Spleen (tissue), 11 donors: ENCODE measurements at regions not wholly inside any gene's neighbourhood (a gene's known extent, or its start where the extent isn't known, plus 50 kb on each side); places are given as distances from the start of the nearest gene placed in this dataset.

Experiments used
- DNase-seq: peaks from one replicate; pipeline ENCODE4 v3.0.0-alpha.2; 2020
- H3K27ac ChIP-seq, 8 donors: fragments of 200-600 bp; sonication (generic) in 7 of 8; 1 replicate in 4 of 8; 2 replicates in 4 of 8; pipeline versions ENCODE4 v1.5.0 to v1.8.0; 2016 to 2021; ENCODE audit warnings: inconsistent platforms in 4 of 8, mild to moderate bottlenecking in 4 of 8, moderate library complexity in 1 of 8
- H3K27me3 ChIP-seq, 7 donors: fragments of 200-600 bp; sonication (generic) in 6 of 7; replicated peaks in 1 of 7; 1 replicate in 4 of 7; 2 replicates in 3 of 7; pipeline versions ENCODE4 v1.5.0 to v1.8.0; 2016 to 2021; ENCODE audit warnings: inconsistent platforms in 3 of 7, mild to moderate bottlenecking in 1 of 7
- H3K36me3 ChIP-seq, 6 donors: fragments of 200-600 bp; sonication (generic) in 5 of 6; 1 replicate in 4 of 6; 2 replicates in 2 of 6; pipeline versions ENCODE4 v1.5.0 to v1.8.0; 2016 to 2021; ENCODE audit warnings: inconsistent platforms in 2 of 6
- H3K4me1 ChIP-seq, 6 donors: fragments of 200-600 bp; sonication (generic) in 5 of 6; 1 replicate in 3 of 6; 2 replicates in 3 of 6; pipeline versions ENCODE4 v1.5.0 to v1.8.0; 2016 to 2021; ENCODE audit warnings: inconsistent platforms in 3 of 6
- H3K4me3 ChIP-seq, 8 donors: fragments of 200-600 bp; sonication (generic) in 7 of 8; 1 replicate in 4 of 8; 2 replicates in 4 of 8; pipeline versions ENCODE4 v1.5.0 to v1.8.0; 2016 to 2021; ENCODE audit warnings: inconsistent platforms in 4 of 8, mild to moderate bottlenecking in 4 of 8, moderate library complexity in 2 of 8
- H3K9me3 ChIP-seq, 8 donors: fragments of 200-600 bp; sonication (generic) in 7 of 8; 1 replicate in 4 of 8; 2 replicates in 4 of 8; pipeline versions ENCODE4 v1.5.0 to v1.8.0; 2016 to 2021; ENCODE audit warnings: inconsistent platforms in 4 of 8
- POLR2A ChIP-seq, 3 donors: fragments of 450-650 bp; IDR thresholded peaks; one replicate each; pipeline ENCODE4 v1.5.1; 2017; ENCODE audit warnings: antibody characterized with exemption in 3 of 3, mild to moderate bottlenecking in 1 of 3
- POLR2AphosphoS5 ChIP-seq, 3 donors: sonication (generic); formaldehyde crosslinking; IDR thresholded peaks; one replicate each; pipeline ENCODE4 v1.5.1; 2017; ENCODE audit warnings: antibody characterized with exemption in 3 of 3
- WGBS, 5 donors: extraction: QIAGEN DNeasy Blood & Tissue Kit in 3 of 5; methylation state at CpG; one replicate each; pipeline versions ENCODE4 v1.1.5 to v1.1.7; 2013 to 2018; 5-methylcytosine and 5-hydroxymethylcytosine counted together
- intact Hi-C: fragments of 100-400 bp; cut with DNase I; formaldehyde crosslinking; loops from one replicate; pipeline ENCODE4 v1.15.0; 2023; ENCODE audit warnings: low total_unique reads
- TF ChIP-seq, protein P1 (sequence below), 11 experiments: fragments of 200-600 bp in 7 of 11; fragments of 450-650 bp in 4 of 11; sonication (generic) in 4 of 11; IDR thresholded peaks in 8 of 11; conservative IDR thresholded peaks in 3 of 11; 1 replicate in 7 of 11; 2 replicates in 4 of 11; pipeline versions ENCODE4 v1.4.0 to v1.8.0; 2016 to 2021; ENCODE audit warnings: antibody characterized with exemption in 11 of 11, inconsistent platforms in 4 of 11, mild to moderate bottlenecking in 1 of 11
- donor health status: healthy with polysubstance abuse.
- donor health status: DM: no; HTN: no; CAD: no; lungs with moderate emphysema.
- donor health status: DM: no; HTN: no; CAD: no.
- donor health status: Bipolar disorder and iron deficiency.
- donor health status: healthy.
- donor health status: DM: no; HTN: no; CAD: no.
- donor health status: DM: yes; HTN: yes; CAD: no.

DNA sequence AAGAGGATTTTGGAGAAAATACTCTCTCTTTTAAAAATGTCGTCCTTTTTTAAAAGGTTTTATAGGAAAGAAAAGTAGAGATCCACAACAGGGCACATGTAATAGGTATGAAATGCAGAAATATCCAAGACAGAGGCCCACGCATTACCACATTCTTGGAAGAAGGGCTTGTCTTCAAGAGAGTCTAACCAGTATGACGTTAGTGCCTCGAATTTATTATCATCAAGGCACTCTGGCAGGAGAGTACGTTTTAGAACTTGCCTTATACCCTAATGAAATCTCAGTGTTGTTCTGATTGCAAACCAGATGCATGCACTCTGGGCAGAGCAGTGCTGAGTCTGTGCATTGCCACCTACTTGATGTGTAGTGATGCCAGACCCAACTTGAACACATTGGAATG lies 342.6 kb upstream of the NFE2L3 start:
- H3K4me3 ChIP-seq = no peak overlapping the region
- TF ChIP-seq POLR2AphosphoS5 (IDR thresholded peaks at IDR 0.05) (no peak), POLR2A (IDR thresholded peaks at IDR 0.05) (no peak)
- TF ChIP-seq, protein P1, sequence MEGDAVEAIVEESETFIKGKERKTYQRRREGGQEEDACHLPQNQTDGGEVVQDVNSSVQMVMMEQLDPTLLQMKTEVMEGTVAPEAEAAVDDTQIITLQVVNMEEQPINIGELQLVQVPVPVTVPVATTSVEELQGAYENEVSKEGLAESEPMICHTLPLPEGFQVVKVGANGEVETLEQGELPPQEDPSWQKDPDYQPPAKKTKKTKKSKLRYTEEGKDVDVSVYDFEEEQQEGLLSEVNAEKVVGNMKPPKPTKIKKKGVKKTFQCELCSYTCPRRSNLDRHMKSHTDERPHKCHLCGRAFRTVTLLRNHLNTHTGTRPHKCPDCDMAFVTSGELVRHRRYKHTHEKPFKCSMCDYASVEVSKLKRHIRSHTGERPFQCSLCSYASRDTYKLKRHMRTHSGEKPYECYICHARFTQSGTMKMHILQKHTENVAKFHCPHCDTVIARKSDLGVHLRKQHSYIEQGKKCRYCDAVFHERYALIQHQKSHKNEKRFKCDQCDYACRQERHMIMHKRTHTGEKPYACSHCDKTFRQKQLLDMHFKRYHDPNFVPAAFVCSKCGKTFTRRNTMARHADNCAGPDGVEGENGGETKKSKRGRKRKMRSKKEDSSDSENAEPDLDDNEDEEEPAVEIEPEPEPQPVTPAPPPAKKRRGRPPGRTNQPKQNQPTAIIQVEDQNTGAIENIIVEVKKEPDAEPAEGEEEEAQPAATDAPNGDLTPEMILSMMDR (IDR thresholded peaks at IDR 0.05 in 8 of 11, conservative IDR thresholded peaks at IDR 0.05 in 3 of 11) = no peak
- 73 to 89% (median 81%) methylated on average over 5 of the region's 5 CpGs for WGBS, 5 donors
- H3K27ac ChIP-seq = no peak overlapping the region
- DNase-seq = no peak
- no peaks in the 10 kb centered on the region for H3K4me1 ChIP-seq
- H3K36me3 ChIP-seq = no peaks in the 10 kb centered on the region
- H3K9me3 ChIP-seq = no peaks in the 10 kb centered on the region
- H3K27me3 ChIP-seq = peaks cover 0 to 26% (median 0%) of the 10 kb centered on the region in 7 donors
- intact Hi-C loops = no loop called here

DNA sequence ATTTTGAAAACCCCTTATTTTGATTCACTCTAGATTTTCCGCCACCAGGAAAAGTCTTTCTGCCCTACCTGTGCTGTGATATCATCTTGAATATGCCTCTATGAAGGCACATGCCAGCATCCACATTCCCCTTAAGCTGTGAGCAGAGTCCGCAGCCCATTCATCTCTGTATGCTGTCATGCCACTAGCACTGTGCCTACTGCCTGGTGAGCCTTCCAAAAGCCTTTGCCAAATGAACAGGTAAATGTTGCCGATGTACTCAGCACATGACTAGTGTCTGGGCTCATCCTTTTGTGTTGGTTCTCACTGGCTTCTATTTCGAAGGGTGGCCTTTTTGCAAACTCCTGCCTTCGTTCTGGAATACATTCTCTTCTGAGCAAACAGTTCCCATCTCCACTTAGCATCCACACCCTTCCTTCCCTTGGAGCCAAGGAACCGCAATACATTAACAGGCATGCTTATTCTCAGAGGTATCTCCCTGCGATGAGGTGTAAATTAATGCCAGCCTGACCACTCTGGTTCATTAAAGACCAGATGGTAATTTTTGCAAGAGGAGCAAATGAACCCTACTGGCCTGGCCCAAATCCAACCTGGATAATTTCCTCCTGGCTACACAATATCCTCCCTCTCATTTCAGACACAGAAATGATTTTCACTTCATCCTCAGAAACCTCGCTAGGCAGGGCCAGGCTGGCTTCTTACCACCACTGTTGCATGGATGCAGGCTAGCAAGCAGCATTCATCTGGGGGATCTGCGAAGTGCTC lies 339.7 kb upstream of the NFE2L3 start:
- peaks cover 0 to 16% (median 0%) of the 10 kb centered on the region in 7 donors for H3K27me3 ChIP-seq
- WGBS, 5 donors = 86 to 92% (median 87%) methylated on average over 9 of the region's 9 CpGs
- no peaks in the 10 kb centered on the region for H3K36me3 ChIP-seq
- intact Hi-C loops = no loop called here
- peaks cover 0 to 10% (median 0%) of the 10 kb centered on the region in 8 donors for H3K9me3 ChIP-seq
- no peak overlapping the region for H3K27ac ChIP-seq
- H3K4me1 ChIP-seq = no peaks in the 10 kb centered on the region
- TF ChIP-seq, protein P1 (IDR thresholded peaks at IDR 0.05 in 8 of 11, conservative IDR thresholded peaks at IDR 0.05 in 3 of 11) = no peak
- TF ChIP-seq POLR2AphosphoS5 (IDR thresholded peaks at IDR 0.05) (no peak), POLR2A (IDR thresholded peaks at IDR 0.05) (no peak)
- H3K4me3 ChIP-seq = no peak overlapping the region
- no peak for DNase-seq

DNA sequence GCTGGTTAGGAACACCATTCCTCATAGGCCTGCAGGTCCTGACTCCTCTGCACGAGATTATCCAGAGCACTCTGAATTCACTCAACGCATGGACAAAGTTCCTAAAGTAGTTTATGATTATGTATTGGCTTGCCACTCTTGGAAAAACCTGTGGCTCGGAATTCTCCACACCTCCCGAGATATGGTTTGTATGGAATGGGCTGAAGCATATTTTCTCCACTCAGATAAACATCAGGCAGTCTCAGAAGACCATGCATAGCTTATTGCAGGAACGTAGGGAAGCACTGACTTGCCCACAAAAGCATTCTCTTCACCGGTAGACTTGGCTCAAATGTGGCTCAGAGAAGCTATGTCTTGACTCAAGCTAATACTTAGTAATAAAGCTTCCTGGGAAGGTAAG lies 338.6 kb upstream of the NFE2L3 start:
- intact Hi-C loops = no loop called here
- 84 to 95% (median 92%) methylated on average over 6 of the region's 6 CpGs for WGBS, 5 donors
- DNase-seq = no peak

DNA sequence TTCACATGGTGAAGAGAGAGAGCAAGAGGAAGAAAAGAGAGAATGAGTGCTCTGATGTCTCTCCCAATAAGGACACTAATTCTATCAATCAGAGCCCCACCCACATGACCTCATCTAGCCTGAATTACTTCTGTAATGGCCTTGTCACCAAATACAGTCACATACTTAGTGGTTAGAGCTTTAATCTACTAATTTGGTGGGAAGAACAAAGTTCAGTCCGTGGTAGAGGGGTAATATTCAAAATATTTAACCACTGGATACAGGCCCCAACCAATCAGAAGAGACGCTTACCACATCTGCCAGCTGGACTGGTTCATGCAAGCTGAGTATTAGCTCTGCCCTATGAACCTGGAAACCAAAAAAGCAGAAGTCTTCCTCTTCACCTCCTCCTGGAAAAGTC lies 336.3 kb upstream of the NFE2L3 start:
- 58 to 79% (median 76%) methylated on average over 2 of the region's 2 CpGs for WGBS, 5 donors
- H3K4me1 ChIP-seq = no peaks in the 10 kb centered on the region
- intact Hi-C loops = no loop called here
- DNase-seq = no peak
- TF ChIP-seq, protein P1 (IDR thresholded peaks at IDR 0.05 in 8 of 11, conservative IDR thresholded peaks at IDR 0.05 in 3 of 11) = no peak
- TF ChIP-seq POLR2A (IDR thresholded peaks at IDR 0.05) = no peak
- TF ChIP-seq POLR2AphosphoS5 (IDR thresholded peaks at IDR 0.05) = no peak
- H3K4me3 ChIP-seq = no peak overlapping the region
- peaks cover 0 to 20% (median 0%) of the 10 kb centered on the region in 7 donors for H3K27me3 ChIP-seq
- no peaks in the 10 kb centered on the region for H3K36me3 ChIP-seq
- H3K9me3 ChIP-seq = peaks cover 0 to 15% (median 0%) of the 10 kb centered on the region in 8 donors
- no peak overlapping the region for H3K27ac ChIP-seq

More for the DNA sequence above, 338.6 kb upstream of the NFE2L3 start:
- no peak overlapping the region for H3K27ac ChIP-seq
- H3K9me3 ChIP-seq = peaks cover 0 to 15% (median 0%) of the 10 kb centered on the region in 8 donors
- no peak overlapping the region for H3K4me3 ChIP-seq
- TF ChIP-seq POLR2AphosphoS5 (IDR thresholded peaks at IDR 0.05) (no peak), POLR2A (IDR thresholded peaks at IDR 0.05) (no peak)
- TF ChIP-seq, protein P1 (IDR thresholded peaks at IDR 0.05 in 8 of 11, conservative IDR thresholded peaks at IDR 0.05 in 3 of 11) = no peak
- peaks cover 0 to 10% (median 0%) of the 10 kb centered on the region in 7 donors for H3K27me3 ChIP-seq
- no peaks in the 10 kb centered on the region for H3K36me3 ChIP-seq
- no peaks in the 10 kb centered on the region for H3K4me1 ChIP-seq
